NB4 (cell line): ENCODE measurements at regions not wholly inside any gene's neighbourhood (a gene's known extent, or its start where the extent isn't known, plus 50 kb on each side); places are given as distances from the start of the nearest gene placed in this dataset.

ENCODE experiments used
- CTCF ChIP-seq: IDR thresholded peaks from one replicate; pipeline ENCODE4 v1.5.1; 2012; ENCODE audit warnings: low read depth, low read length
- MAX ChIP-seq: IDR thresholded peaks from 2 replicates; pipeline ENCODE4 v1.6.1; 2011; ENCODE audit warnings: low read depth, low read length
- MYC ChIP-seq: IDR thresholded peaks from 2 replicates; pipeline ENCODE4 v1.6.1; 2011; ENCODE audit warnings: low read depth, low read length
- POLR2A ChIP-seq: IDR thresholded peaks from 2 replicates; pipeline ENCODE4 v1.6.1; 2011; ENCODE audit warnings: mild to moderate bottlenecking; ENCODE audit not compliant: insufficient read length; ENCODE audit errors: extremely low read depth

DNA sequence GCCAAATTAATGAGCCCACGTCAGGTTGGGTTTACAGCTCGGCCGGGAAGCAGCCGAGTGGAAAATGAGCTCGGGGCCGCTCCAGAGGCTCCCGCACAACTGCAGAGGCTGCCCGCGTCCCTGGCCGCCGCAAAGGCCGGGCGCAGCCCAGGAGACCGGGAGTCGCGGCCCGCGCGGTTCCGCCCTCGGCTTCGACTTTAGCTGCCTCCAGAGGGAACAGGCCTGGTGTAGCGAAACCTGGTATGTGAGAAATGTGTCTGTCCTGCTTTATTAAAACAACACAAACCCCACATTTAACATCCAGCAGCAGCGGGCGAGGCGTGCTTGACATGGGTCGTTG is 66.2 kb downstream of the FOXD1 start:
- TF ChIP-seq CTCF (no peak), POLR2A (no peak), MAX (no peak), MYC (no peak)
